Epidermal melanocyte (primary cell): ENCODE measurements at regions not wholly inside any gene's neighbourhood (a gene's known extent, or its start where the extent isn't known, plus 50 kb on each side); places are given as distances from the start of the nearest gene placed in this dataset.
"Not testable (repeated sequence)": the region's sequence is repeated elsewhere in the genome, so short reads cannot be mapped to it uniquely, and the experiment has no call there.

ENCODE experiments used
- DNase-seq: peaks from one replicate; pipeline ENCODE4 v3.0.0; 2011; ENCODE audit warnings: low spot score; ENCODE audit not compliant: insufficient read length

GRCh38 chr2:19654310-19655090 lies 247.3 kb downstream of the TTC32 start:
- no peak for DNase-seq

GRCh38 chr2:19653509-19653908 lies 248.3 kb downstream of the TTC32 start:
- no peak for DNase-seq

- no peak for DNase-seq
Measured at GRCh38 chr2:19652811-19653210, 249.0 kb downstream of the TTC32 start.

GRCh38 chr2:19651466-19651865 lies 250.3 kb downstream of the TTC32 start:
- no peak for DNase-seq

- DNase-seq = no peak
Measured at GRCh38 chr2:19649785-19650380, 251.9 kb downstream of the TTC32 start.

- no peak for DNase-seq
Measured at GRCh38 chr2:19649142-19649541, 252.6 kb downstream of the TTC32 start.

- no peak for DNase-seq
Measured at GRCh38 chr2:19648583-19648982, 253.2 kb downstream of the TTC32 start.

GRCh38 chr2:19646987-19647386 lies 254.8 kb downstream of the TTC32 start:
- DNase-seq = no peak

- DNase-seq = no peak
Measured at GRCh38 chr2:19644763-19645162, 257.0 kb downstream of the TTC32 start.

- DNase-seq = no peak
Measured at GRCh38 chr2:19643117-19643518, 258.7 kb downstream of the TTC32 start.

GRCh38 chr2:19642501-19642900 lies 259.3 kb downstream of the TTC32 start:
- DNase-seq = no peak

GRCh38 chr2:19635951-19636510 lies 265.8 kb downstream of the TTC32 start:
- DNase-seq = no peak

GRCh38 chr2:19632403-19632991 lies 269.3 kb downstream of the TTC32 start:
- no peak for DNase-seq

- DNase-seq = no peak
Measured at GRCh38 chr2:19631871-19632270, 269.9 kb downstream of the TTC32 start.

- DNase-seq = no peak
Measured at GRCh38 chr2:19630921-19631320, 270.9 kb downstream of the TTC32 start.

GRCh38 chr2:19627359-19627758 lies 268.9 kb upstream of the OSR1 start:
- no peak for DNase-seq

GRCh38 chr2:19623488-19623887 lies 265.1 kb upstream of the OSR1 start:
- no peak for DNase-seq

GRCh38 chr2:19617257-19617848 lies 258.9 kb upstream of the OSR1 start:
- DNase-seq = no peak

- not testable (repeated sequence) for DNase-seq
Measured at GRCh38 chr2:19615402-19615801, 257.0 kb upstream of the OSR1 start.

GRCh38 chr2:19614066-19614465 lies 255.6 kb upstream of the OSR1 start:
- DNase-seq = no peak

GRCh38 chr2:19611491-19612332 lies 253.3 kb upstream of the OSR1 start:
- DNase-seq = no peak
